GM19467 (cell line): ENCODE measurements at regions not wholly inside any gene's neighbourhood (a gene's known extent, or its start where the extent isn't known, plus 50 kb on each side); places are given as distances from the start of the nearest gene placed in this dataset.
"Not testable (repeated sequence)": the region's sequence is repeated elsewhere in the genome, so short reads cannot be mapped to it uniquely, and the experiment has no call there.

Experiments
- ATAC-seq: cut with Tn5 transposase; IDR thresholded peaks from one replicate; pipeline ENCODE4 v1.9.1; 2021; ENCODE audit warnings: mild to moderate bottlenecking, moderate library complexity; ENCODE audit not compliant: unreplicated experiment

DNA sequence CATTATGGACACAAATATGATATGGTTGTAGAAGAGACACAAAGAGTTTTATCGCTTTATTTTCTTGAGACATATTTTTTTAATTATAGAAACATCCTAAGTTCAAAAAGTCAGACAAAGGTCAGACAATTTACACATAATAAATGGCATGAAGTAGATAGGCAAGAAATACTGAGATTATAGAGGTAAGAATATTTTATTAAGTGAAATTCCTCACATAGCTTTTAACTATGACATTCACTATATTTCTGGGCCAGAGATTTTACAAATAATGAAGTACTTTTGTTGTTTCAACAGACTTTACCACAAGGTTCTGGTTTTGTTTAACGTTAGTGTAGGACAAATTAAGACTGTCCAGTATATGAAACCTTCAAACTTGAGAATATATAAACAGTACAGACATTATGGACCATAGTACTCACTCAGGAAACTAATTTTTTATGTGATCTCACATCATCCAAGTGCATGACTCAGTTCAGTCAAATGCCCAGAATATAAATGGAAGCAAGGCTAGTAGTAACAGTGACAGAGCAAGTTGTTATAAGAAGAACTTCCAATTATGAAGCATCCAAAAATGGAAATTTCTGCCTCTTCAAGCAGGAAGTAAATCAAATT, 394.8 kb downstream of the KCNJ2 start:
- no peak for ATAC-seq

DNA sequence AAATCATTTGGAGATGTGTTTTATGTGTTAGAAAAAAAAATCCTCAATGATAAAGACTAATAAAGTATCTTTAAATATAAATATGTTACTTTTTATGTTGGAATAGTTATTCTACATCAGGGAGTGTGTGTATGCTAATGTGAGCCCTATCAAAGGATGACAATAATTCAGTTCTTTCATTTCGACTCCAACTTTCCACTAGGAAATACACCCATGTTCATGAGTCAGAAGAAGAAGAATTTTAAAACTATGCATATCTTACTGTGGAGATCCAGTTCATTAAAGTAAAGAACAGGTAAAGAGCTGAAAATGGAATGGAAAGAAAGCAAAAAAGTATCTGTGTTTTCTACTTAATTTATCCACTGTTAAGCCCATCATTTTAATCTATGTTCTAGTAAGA, 399.8 kb downstream of the KCNJ2 start:
- no peak for ATAC-seq

GRCh38 chr17:70577456-70577855, 408.1 kb downstream of the KCNJ2 start:
- no peak for ATAC-seq

- ATAC-seq, result no peak
Observed at GRCh38 chr17:70581459-70581858, 412.1 kb downstream of the KCNJ2 start.

- ATAC-seq, result no peak
Observed at GRCh38 chr17:70582777-70583176, 413.4 kb downstream of the KCNJ2 start.

DNA sequence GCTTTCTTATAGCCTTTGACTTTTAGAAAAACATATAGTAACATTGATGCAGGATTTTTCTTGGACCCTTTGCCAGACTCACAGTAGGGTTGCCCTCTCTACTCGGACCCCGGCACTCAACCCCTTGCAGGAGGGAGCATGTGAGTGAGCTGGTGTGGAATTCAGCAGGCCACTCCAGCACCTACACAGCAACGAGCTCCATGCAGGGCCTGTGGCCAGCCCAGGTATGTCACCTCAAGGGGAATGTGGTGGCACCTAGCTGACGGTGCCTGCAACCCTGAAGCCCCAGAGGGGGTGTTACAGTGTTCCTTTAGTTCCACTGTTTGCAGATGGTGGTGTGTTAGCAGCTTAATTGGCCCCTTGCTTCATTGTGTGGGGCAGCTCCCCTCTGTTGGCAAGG, 414.9 kb downstream of the KCNJ2 start:
- no peak for ATAC-seq

DNA sequence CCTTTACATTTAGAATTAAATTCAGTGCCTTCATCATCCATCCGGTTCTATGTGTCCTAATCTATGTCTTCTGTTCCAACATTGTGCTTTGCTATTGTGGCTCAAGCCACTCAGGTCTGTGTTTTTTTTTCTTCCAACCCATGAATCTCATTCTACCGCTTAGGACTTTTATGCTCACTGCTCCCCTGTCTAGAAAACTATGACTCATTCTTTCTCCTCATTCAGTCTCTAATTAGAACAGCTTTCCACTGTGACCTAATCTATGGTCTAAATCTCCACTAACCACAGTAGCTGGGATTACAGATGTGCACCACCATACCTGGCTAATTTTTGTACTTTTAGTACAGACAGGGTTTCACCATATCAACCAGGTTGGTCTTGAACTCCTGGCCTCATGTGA, 418.7 kb downstream of the KCNJ2 start:
- ATAC-seq, result no peak

DNA sequence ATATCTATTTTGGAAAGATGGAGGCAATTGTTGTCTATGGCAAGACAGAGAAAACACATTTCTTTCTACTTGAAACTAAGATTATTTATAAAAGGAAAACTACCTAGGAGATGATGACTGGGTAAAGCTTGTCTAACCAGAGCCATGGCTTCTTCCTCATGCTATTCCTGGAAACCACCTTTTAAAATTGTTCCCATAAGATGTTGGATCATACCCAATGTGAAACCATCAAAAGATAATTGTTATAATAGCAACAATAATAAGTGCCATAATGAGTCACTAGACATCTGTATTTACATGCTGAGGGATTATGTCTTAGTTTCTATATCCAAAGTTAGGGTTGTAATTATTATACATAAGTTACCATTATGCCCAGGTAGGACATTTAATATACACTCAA, 428.4 kb downstream of the KCNJ2 start:
- no peak for ATAC-seq

GRCh38 chr17:70599198-70599597, 429.9 kb downstream of the KCNJ2 start:
- ATAC-seq, result no peak

GRCh38 chr17:70599945-70600344, 430.6 kb downstream of the KCNJ2 start:
- ATAC-seq, result not testable (repeated sequence)

GRCh38 chr17:70603226-70603625, 433.9 kb downstream of the KCNJ2 start:
- ATAC-seq, result no peak

- no peak for ATAC-seq
Observed at GRCh38 chr17:70604854-70605253, 435.5 kb downstream of the KCNJ2 start.

- no peak for ATAC-seq
Observed at GRCh38 chr17:70606086-70606485, 436.8 kb downstream of the KCNJ2 start.

GRCh38 chr17:70608193-70608592, 438.9 kb downstream of the KCNJ2 start:
- ATAC-seq, result no peak

GRCh38 chr17:70608957-70609356, 439.6 kb downstream of the KCNJ2 start:
- no peak for ATAC-seq

DNA sequence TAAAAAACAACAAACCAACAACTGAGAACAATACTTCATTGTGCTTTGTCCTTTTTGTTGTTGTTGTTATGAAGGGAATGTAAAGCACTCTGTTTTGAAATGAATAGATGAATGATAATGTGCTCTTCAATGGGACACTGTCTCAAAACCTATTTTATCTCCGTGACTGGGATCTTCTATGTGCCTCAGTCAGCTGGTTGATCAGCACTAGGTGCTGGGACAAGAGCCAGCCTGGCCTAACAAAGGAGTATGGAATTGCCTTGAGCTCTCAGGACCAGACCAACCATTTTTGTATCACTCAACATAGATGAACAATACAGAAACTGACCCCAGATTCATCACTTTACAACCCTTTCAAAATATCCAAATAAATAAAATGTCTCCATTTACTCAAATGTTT, 440.2 kb downstream of the KCNJ2 start:
- ATAC-seq, result no peak

DNA sequence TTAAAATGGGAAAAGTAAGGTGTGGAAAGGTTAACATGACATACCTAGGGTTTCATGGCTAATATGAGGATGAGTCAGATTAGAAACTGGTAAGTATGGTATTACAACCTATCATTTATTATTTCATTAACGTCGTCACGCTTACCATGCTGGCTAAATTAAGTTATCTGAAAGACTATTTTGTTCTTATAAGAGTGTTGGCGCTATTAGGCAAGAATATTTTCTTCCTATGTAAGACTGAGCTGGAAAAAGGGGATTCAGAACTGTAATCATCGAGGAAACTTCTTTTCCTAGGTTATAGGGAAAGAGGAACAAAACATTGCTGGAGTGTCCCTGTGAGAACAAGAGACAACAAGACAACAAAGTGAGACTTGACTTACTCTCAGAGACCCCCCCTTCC, 440.8 kb downstream of the KCNJ2 start:
- ATAC-seq, result no peak

DNA sequence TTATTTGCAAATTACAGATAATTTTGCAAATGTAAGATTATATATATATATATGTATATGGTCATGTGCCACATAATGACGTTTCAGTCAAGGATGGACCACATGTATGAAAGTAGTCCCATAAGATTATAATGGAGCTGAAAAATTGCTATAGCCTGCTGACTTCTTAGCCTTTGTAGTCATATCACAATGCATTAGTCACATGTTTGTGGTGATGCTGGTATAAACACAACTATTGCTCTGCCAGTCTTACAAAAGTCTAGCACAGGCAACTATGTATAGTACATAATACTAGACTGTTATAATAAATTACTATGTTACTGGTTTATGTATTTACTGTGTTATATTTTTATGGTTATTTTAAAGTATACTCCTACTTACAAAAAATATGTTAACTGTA, 444.3 kb downstream of the KCNJ2 start:
- ATAC-seq, result no peak

DNA sequence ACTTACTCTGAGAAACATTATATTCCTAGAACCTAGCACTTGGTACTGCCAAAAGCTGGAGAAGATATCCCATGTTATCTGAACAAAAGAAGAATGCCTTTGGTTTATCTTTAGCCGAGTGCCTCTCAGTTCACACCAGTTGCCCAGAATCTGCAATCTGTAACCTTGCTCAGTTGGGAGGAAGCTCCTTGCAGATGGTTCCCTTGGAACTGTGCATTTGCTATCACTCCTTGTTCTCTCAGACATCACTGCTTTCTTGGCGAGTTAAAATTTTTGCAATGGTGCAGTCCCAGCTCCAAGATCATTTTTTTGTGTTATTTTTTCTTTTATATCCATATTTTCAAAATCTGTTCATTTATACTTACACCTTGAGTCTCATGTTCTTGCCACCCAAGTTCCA, 446.5 kb downstream of the KCNJ2 start:
- no peak for ATAC-seq

- ATAC-seq, result no peak
Observed at GRCh38 chr17:70618641-70619040, 449.3 kb downstream of the KCNJ2 start.

DNA sequence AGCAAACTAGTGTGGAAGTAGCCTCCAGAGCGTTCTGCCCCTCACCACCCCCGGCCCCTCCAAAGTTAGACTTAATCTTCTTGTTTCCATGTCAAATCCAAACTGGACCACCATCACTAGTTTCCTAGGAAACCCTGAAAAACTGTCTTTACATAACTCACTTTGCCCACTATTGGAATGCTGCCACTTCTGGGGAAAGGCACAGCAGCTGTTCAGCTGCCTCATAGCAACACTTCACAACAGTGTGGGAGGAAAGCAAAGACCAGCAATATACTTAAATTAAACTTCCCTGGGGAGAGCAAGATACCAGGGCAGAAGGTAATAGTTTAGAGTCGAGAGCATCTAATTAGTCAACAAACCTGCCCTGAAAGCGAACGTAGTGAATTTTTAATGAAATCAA, 452.2 kb downstream of the KCNJ2 start:
- ATAC-seq, result no peak

- no peak for ATAC-seq
Observed at GRCh38 chr17:70622368-70623260, 453.3 kb downstream of the KCNJ2 start.
